Tibial nerve (tissue), 3 donors: ENCODE measurements at regions not wholly inside any gene's neighbourhood (a gene's known extent, or its start where the extent isn't known, plus 50 kb on each side); places are given as distances from the start of the nearest gene placed in this dataset.

ENCODE experiments used
- POLR2A ChIP-seq, 2 donors: fragments of 450-650 bp; IDR thresholded peaks; one replicate each; pipeline ENCODE4 v1.6.1; 2017; ENCODE audit warnings: antibody characterized with exemption in 2 of 2, mild to moderate bottlenecking in 2 of 2, moderate library complexity in 2 of 2
- TF ChIP-seq, protein P1 (sequence below), 5 experiments: fragments of 200-600 bp in 3 of 5; fragments of 450-650 bp in 2 of 5; sonication (generic) in 3 of 5; IDR thresholded peaks; one replicate each; pipeline ENCODE4 v1.5.1; 2016 to 2019; ENCODE audit warnings: antibody characterized with exemption in 5 of 5, mild to moderate bottlenecking in 3 of 5, moderate library complexity in 2 of 5

DNA sequence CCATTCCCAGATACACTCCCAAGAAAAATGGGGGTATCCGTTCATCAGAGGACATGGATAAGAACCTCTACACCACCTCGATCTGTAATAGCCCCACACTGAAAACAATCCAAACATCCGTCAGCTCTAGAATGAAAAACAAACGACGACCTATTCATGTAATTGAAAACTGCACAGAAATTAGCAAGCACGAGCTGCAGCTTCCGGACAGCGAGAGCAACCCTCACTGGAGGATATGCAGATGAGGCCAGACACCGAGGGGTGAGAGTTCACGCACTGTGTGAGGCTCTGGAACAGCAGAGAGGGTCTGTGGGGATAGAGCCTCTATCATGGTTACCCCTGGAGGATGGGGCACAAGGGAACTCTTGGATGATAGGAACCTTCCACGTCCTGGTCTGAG lies 143.9 kb upstream of the NCOR2 start:
- TF ChIP-seq POLR2A (IDR thresholded peaks at IDR 0.05) = no peak
- TF ChIP-seq, protein P1, sequence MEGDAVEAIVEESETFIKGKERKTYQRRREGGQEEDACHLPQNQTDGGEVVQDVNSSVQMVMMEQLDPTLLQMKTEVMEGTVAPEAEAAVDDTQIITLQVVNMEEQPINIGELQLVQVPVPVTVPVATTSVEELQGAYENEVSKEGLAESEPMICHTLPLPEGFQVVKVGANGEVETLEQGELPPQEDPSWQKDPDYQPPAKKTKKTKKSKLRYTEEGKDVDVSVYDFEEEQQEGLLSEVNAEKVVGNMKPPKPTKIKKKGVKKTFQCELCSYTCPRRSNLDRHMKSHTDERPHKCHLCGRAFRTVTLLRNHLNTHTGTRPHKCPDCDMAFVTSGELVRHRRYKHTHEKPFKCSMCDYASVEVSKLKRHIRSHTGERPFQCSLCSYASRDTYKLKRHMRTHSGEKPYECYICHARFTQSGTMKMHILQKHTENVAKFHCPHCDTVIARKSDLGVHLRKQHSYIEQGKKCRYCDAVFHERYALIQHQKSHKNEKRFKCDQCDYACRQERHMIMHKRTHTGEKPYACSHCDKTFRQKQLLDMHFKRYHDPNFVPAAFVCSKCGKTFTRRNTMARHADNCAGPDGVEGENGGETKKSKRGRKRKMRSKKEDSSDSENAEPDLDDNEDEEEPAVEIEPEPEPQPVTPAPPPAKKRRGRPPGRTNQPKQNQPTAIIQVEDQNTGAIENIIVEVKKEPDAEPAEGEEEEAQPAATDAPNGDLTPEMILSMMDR (IDR thresholded peaks at IDR 0.05) = no peak
